ENCODE measurements at regions not wholly inside any gene's neighbourhood (a gene's known extent, or its start where the extent isn't known, plus 50 kb on each side); places are given as distances from the start of the nearest gene placed in this dataset.

GRCh38 chr2:38446906-38447561 is 70.0 kb upstream of the ATL2 start:
- no peak for DNase-seq

DNA sequence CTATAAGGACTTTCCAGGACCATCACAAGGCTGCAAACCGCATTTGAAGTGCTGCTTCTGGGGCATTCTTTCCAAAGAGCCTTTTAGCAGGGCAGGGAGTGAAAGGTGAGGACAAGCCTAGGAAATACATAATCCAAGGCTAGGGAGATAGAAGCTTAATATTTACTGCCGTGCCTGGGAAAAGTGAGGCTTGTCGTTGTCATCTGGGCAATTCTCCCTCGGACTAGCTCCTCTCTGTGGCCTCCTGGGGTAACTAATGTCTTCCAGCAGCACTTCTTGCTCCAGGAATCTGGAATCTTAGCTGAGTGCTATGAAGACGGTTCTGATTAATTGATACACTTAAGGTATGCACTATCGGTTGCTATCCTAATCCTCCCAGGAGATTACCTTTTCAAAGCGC is 69.3 kb upstream of the ATL2 start:
- DNase-seq, result no peak

DNA sequence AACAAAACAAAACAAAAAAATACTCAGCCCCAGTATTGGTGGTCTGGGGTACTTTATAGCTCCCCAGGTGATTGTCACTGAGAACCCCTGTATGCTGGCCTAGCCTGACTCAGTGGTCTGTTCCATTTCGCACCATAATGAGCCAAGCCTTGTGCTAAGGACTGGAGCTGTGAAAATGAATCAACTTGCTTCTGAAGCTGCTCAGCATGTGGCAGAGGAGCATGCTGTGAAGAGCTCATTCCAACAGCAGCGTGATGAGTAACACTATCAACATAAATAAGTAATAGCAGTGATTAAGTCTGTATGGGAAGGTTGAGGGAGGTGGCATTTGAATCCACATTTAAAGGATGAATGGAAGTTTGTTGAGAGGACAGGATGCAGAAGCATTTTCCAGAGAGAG is 67.2 kb upstream of the ATL2 start:
- DNase-seq, result no peak

DNA sequence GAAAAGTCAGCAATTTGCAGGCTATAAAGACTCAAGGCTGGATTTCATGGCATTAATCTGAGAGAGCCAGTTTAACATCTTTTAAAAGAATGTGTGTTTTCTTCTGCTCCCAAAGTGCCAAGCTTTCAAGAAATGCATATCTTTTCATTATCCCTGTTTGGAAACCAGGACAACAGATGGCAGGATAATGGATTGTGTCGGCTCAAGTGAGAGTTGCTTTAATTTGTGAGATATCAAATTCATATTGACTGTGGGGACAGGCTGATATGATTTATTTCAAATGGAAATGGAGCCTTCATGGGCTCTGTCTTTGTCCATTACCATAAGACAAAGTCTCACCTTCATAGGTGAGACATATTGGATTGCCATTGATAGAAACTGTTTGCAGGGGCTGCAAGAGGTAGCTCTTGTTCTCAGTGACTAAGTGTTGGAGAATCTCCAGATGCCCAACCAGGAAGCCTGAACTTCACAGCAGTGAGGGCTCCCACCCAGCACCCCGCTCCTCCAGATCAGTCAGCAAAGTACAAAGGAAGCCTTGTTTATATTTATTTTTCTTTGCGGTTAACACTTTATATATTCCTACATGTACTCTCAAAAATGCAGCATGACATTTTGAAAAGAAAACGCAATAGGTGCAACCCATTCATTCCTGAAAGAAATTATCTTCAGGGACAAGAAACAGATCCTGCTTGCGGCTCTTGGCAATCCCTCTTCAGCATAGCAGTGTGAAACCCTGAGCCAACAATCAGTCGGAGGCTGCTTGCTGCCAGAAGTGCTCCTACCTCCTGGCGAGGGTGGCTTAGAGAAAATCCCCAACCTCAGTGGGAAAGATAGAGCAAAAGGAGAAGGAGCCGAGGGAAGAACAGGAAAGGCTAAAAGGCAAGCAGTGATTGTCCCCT is 65.8 kb upstream of the ATL2 start:
- DNase-seq, result no peak

- DNase-seq, result no peak
These were observed 64.3 kb upstream of the ATL2 start for GRCh38 chr2:38441346-38441745.

DNA sequence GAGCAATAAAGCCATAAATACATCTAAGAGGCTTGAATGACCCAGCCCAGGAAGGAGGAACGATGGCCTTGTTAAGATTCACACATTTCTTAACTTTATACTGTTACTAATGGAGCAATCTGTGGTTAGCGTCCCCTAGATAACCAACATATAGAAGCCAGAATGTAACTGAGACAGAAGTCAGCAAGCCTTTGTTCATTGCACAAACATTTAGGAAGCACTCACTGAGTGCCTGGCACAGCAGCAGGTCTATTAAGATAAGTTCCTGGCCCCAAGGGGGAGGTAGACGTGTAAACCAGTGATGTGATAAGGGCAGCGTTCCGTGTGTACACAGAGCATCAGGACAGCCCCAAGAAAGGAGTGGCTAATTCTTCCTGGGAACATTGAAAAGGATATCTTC is 63.6 kb upstream of the ATL2 start:
- DNase-seq, result no peak

DNA sequence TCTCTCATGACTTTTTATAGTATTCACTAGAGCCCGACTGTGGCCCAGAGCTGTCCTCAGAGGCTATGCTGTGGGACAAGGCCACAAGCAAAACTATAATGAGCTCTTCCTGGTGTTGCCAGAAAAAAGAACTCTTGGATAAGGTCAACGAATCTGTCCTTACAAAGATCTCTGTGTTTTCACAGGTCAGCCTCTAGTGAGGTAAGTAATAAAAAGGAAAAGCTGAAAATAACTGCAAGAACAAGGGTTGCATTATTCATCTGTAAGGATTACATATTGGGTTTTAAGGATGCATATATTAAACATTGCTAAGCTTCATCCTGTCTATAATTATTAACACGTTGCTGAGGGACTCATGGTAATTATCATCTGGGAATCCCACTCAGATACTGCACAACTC is 62.8 kb upstream of the ATL2 start:
- DNase-seq, result no peak

DNA sequence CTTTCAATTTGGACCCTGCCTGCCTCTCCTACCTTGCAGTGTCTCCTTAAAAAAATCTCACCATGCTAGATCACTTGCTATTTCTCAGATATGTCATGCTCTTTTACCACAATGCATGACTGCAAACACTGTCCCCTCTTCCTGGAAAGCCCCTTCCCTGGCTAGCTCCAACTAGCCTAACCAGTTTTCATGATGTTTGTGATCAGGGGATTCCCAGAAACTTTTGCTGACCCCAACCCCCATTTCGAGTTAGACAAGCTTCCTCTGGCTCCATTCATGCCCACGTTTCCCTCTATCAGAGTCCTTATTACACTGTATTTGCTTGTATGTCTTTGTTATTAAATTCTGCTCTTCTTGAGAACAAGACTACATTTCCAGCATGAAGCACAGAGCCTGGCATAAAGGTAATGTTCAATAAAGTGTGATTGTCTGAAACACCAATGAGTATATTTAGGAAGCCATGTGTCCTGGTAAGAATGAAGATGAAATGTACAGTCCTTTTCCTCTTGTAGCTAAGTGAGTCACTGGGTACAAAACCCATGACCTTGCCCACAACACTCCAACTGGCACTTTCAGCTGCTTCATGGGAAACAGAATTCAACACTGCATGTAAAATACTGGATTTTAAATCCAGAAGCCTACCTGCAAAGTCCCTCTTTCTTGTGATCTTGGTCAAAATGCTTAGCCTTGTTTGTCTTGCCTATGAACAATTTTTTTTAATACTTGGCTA is 62.0 kb upstream of the ATL2 start:
- DNase-seq, result peak; percentile 14

DNA sequence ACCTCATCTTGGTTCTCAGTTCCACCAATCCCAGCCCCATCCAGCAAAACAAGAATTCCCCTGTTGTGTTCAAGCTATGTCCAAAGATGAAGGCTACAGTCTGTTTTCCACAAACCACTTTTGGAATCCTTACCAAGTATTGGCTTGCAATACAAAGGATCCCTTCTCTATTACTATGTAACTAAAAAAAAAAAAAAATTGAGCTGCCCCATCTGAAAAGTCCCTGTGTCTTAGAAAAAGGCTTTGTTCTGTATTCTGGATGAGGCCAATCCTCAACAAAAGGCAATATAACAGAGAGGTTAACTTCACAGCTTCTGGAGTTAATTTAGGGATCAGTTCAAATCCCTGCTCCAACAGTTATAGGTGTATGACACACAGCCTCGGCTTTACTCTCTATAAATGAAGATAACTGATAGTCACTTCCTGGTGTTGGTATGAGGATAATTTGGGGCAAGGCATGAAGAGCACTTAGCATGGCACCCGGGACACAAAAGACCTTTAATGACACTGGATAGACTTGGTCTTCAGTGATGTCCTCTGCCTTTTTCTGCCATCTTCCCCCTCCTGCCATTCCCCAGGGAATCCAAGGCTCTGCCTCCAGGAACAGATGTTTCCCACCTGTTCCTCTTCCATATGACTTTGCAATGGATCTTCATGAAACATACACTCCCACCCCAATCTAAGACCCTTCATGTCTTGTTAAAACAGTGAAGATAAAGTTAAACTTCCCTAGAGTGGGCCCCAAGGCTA is 61.2 kb upstream of the ATL2 start:
- DNase-seq, result no peak

DNA sequence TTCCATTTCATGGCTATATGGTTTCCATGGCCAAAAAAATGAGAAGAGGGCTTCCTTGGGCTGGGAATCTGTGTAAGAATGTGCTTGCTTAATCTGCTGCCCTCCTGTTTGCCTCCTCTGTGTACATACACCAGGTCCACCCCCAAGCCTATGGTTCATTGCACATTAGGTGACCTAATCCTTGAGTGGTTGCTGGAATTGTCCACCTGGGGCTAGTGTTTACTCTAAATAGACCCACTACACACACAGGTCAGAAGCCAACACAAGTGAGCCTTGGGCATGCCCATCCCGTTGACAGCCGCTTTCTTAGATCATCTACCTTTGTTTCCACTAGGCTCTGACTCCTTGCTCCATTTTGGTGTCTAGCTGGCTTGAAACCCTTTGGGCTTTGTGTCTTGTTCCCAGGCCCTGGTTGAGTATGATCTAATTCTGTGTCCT is 59.2 kb upstream of the ATL2 start:
- DNase-seq, result no peak

DNA sequence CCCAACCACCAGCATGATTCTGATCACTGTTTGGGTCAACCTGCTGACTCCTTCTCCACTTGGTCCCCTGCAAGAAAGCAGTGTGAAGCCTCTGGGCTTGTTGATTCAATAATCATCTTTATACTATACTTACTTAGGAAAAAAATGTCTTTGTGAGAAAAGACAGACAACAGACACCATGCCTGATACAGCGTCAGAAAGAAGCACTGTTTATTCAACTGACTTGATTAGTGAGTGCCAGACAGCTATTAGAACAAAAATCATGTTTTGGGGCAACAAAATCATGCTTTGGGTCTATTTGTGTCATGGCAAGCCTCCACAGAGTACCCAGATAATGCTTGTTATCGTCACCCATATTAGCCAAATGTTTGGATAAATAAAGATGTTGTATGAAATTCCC is 58.7 kb upstream of the ATL2 start:
- no peak for DNase-seq

- DNase-seq, result no peak
These were observed 57.5 kb upstream of the ATL2 start for GRCh38 chr2:38434595-38434994.

DNA sequence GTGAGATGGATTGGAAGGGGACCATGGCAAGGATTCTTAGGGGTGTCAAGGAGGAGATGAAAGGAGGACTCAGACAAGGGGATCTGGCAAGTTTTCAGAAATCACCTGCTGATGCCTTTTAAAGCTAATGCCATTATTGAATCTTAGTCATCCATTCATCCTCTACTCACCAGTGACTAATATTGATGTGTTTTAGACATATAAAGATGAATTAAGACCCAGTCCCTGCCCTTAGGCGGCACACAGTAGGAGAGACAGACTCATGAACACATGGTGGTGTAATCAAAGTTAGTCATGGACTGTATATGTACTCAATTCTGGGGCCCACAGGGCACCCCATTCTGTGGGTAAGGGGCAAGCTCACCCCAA is 56.5 kb upstream of the ATL2 start:
- DNase-seq, result no peak

DNA sequence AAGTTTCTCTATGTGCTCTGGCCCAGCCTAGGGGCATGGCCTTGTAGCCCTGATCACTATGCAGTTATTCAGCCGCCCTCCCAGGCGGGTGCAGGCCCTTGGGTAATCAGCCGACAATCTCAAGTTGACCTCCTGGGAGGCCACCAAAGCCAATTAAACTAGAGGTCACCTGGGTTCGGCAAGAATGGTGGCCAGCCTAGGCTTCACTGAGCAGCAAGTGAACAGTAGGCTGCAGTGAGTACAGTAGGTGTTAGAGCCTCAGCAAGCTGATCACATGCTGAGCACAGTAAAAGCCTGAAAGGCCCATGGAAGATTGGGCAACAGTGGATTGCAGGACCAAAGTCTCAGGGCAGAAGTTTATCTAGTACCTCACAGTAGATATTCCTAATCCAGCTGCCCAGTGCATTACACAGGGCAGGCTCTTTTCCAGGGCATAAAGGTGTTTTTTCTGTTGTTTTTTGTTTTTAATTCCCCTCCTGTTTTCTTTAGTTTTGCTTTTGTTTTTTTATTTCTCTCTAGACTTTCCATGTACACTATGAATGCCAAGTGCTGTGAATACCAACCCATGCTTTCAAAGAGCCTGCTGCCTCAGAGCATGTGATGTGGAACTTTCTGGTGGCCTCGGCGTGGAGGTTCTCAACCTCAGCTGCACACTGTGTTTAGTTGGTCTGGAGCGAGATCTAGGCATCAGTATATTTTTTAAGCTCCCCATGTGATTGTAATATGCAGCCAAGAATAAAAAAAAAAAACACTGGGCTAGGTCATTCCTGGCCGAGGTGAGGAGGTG is 55.9 kb upstream of the ATL2 start:
- DNase-seq, result no peak

DNA sequence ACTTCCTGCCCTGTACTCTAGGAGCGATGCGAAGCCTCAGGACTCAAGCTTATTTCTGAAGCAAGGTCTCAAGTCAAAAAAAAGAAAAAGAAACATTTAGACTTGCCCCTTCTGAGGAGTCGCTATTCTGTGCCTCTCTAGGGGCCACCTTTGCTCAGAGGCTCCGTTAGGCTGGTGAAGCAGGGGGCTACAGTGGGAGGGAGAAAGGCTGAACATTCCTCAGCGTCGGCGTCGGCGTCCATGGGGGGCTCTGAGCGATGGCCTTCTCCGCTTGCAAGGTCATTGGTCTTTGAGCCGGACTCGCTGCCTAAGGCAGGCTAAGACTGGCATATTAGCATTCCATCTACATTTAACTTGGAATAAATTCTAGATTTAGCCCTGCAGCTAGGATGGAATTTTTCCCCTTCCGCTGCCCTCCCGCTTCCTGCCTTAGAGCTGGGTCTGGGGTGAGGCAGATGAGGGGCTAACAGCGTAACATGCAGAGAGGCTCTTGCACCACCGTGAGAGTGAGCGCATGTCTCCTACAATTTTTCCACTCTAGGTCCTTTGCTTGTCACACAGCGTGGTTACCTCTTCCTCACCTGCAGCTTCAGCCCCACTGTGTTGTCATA is 53.6 kb upstream of the ATL2 start:
- no peak for DNase-seq

DNA sequence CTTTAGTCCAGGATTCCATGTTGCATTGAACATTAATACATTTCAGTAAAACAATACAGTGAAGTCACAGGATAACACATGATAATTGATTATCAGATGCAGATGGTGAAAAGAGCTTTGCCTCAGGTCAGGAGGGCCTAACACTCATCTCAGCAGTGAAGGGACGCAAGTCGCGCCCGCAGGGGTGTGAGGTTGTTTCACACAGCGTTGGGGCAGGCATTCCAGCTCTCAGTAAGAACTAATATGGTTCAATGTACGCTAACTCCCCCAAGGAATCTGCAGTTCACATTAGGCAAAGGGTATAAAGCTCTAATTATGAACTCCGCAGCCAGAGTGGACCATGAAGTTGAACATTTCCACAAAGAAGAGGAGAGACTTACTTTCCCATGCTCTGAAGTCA is 53.1 kb upstream of the ATL2 start:
- no peak for DNase-seq

DNA sequence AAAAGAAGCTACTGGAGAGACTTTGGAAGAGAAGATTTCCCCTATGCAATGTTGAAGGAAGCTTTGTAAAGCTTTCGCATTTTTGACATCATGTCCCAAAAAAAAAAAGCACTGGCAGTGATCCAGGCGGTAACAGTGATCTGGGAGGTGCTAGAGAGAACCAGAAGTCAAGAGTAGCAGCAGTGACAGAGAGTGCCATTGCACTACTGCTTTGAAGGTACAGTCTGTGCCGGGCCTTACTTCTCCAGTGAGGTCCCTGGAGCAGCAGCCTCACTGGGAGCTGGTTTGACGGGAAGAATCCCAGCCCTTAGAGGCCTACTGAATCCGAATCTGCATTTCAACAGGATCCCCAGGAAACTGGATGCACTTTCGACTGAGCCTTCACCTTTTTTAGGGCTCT is 50.9 kb upstream of the ATL2 start:
- no peak for DNase-seq

DNA sequence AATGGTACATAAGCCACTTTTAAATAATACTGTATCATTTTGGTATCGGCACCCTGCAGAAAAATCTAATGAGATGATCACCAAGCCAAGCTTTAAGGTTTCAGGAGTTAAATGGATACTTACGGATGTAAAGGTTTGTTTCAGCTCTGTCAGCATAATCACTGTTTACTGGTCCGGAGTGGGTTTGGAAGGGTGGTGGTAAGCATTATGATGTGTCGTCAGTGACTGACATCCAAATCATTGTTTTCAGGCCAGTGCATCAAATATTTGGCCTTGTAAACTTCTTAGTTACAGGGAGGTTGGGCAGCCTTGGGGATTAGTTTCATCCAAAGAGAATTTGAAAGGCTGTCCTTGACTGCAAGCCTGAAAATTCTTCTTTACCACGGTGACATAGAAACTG is 50.0 kb upstream of the ATL2 start:
- no peak for DNase-seq
